ENCODE measurements at regions not wholly inside any gene's neighbourhood (a gene's known extent, or its start where the extent isn't known, plus 50 kb on each side); places are given as distances from the start of the nearest gene placed in this dataset.

DNA sequence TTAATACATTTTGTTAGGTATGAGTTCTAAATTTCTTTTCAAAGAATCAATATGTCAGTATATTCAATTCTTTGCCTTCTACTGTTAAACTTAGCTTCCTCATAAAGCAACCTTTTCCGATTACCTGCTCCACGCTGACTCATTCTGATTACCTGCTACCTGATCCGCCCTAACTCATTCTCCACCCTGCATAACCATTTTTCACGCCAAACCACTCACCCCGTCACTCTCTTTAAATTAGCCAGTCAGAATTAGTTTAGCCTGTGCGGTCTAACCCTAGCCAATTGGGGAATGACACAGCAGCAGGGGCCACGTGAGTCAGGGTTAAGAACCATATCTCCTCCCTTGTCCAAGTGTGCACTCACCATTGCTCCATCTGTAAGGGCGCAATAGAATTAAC is 72.2 kb upstream of the FICD start:
- TF ChIP-seq NANOG (IDR thresholded peaks at IDR 0.05; ENCODE audit: borderline replicate concordance) (no peak), EZH2 (IDR thresholded peaks at IDR 0.05; ENCODE audit: low read depth, unreplicated experiment) (no peak), POLR2AphosphoS5 (IDR thresholded peaks at IDR 0.05; ENCODE audit: low read depth) (no peak), EZH2phosphoT487 (IDR thresholded peaks at IDR 0.05; ENCODE audit: unreplicated experiment) (no peak)
- TF ChIP-seq, protein P1, sequence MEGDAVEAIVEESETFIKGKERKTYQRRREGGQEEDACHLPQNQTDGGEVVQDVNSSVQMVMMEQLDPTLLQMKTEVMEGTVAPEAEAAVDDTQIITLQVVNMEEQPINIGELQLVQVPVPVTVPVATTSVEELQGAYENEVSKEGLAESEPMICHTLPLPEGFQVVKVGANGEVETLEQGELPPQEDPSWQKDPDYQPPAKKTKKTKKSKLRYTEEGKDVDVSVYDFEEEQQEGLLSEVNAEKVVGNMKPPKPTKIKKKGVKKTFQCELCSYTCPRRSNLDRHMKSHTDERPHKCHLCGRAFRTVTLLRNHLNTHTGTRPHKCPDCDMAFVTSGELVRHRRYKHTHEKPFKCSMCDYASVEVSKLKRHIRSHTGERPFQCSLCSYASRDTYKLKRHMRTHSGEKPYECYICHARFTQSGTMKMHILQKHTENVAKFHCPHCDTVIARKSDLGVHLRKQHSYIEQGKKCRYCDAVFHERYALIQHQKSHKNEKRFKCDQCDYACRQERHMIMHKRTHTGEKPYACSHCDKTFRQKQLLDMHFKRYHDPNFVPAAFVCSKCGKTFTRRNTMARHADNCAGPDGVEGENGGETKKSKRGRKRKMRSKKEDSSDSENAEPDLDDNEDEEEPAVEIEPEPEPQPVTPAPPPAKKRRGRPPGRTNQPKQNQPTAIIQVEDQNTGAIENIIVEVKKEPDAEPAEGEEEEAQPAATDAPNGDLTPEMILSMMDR (conservative IDR thresholded peaks at IDR 0.05; ENCODE audit: low read depth in 2 of 2): no peak

Measured in GM23338 (cell line).